ENCODE measurements at regions not wholly inside any gene's neighbourhood (a gene's known extent, or its start where the extent isn't known, plus 50 kb on each side); places are given as distances from the start of the nearest gene placed in this dataset.
"Not testable (repeated sequence)": the region's sequence is repeated elsewhere in the genome, so short reads cannot be mapped to it uniquely, and the experiment has no call there.

GRCh38 chr17:77618731-77619130 is 339.8 kb upstream of the TNRC6C start:
- no peak overlapping the region for H3K27ac ChIP-seq
- no peak for TF ChIP-seq ZFX (IDR thresholded peaks at IDR 0.05)
- no peak for TF ChIP-seq CTCF (conservative IDR thresholded peaks at IDR 0.05)

- H3K27ac ChIP-seq, result no peak overlapping the region
- TF ChIP-seq ZFX (IDR thresholded peaks at IDR 0.05), result no peak
- TF ChIP-seq CTCF (conservative IDR thresholded peaks at IDR 0.05), result no peak
Observed at GRCh38 chr17:77619326-77619725, 339.2 kb upstream of the TNRC6C start.

- no peak overlapping the region for H3K27ac ChIP-seq
- TF ChIP-seq CTCF (conservative IDR thresholded peaks at IDR 0.05), result no peak
- TF ChIP-seq ZFX (IDR thresholded peaks at IDR 0.05), result no peak
Observed at GRCh38 chr17:77619851-77620250, 338.7 kb upstream of the TNRC6C start.

- H3K27ac ChIP-seq, result no peak overlapping the region
- no peak for TF ChIP-seq CTCF (conservative IDR thresholded peaks at IDR 0.05)
- no peak for TF ChIP-seq ZFX (IDR thresholded peaks at IDR 0.05)
Observed at GRCh38 chr17:77620282-77620681, 338.2 kb upstream of the TNRC6C start.

- H3K27ac ChIP-seq, result not testable (repeated sequence)
Observed at GRCh38 chr17:77622084-77622483, 336.4 kb upstream of the TNRC6C start.

GRCh38 chr17:77622647-77623046 is 335.9 kb upstream of the TNRC6C start:
- no peak overlapping the region for H3K27ac ChIP-seq
- TF ChIP-seq CTCF (conservative IDR thresholded peaks at IDR 0.05) (no peak), ZFX (IDR thresholded peaks at IDR 0.05) (no peak)

GRCh38 chr17:77623321-77623720 is 335.2 kb upstream of the TNRC6C start:
- H3K27ac ChIP-seq, result not testable (repeated sequence)

- H3K27ac ChIP-seq, result no peak overlapping the region
- no peak for TF ChIP-seq CTCF (conservative IDR thresholded peaks at IDR 0.05)
- TF ChIP-seq ZFX (IDR thresholded peaks at IDR 0.05), result no peak; the same call in 1 of the 2 replicates
Observed at GRCh38 chr17:77628035-77628434, 330.5 kb upstream of the TNRC6C start.

- not testable (repeated sequence) for H3K27ac ChIP-seq
Observed at GRCh38 chr17:77629284-77629683, 329.2 kb upstream of the TNRC6C start.

Measured in C4-2B (cell line).